ENCODE measurements at regions not wholly inside any gene's neighbourhood (a gene's known extent, or its start where the extent isn't known, plus 50 kb on each side); places are given as distances from the start of the nearest gene placed in this dataset.

- TF ChIP-seq CTCF (IDR thresholded peaks at IDR 0.05) (no peak), POLR2A (IDR thresholded peaks at IDR 0.05) (no peak)
Measured at GRCh38 chr3:124156866-124157712, 165.2 kb upstream of the ROPN1 start.

Data from thyroid gland (tissue), 4 donors.